NB4 (cell line): ENCODE measurements at regions not wholly inside any gene's neighbourhood (a gene's known extent, or its start where the extent isn't known, plus 50 kb on each side); places are given as distances from the start of the nearest gene placed in this dataset.

Source experiments
- MYC ChIP-seq: IDR thresholded peaks from 2 replicates; pipeline ENCODE4 v1.6.1; 2011; ENCODE audit warnings: low read depth, low read length
- TF ChIP-seq, protein P1 (sequence below): IDR thresholded peaks from one replicate; pipeline ENCODE4 v1.5.1; 2012; ENCODE audit warnings: low read depth, low read length

DNA sequence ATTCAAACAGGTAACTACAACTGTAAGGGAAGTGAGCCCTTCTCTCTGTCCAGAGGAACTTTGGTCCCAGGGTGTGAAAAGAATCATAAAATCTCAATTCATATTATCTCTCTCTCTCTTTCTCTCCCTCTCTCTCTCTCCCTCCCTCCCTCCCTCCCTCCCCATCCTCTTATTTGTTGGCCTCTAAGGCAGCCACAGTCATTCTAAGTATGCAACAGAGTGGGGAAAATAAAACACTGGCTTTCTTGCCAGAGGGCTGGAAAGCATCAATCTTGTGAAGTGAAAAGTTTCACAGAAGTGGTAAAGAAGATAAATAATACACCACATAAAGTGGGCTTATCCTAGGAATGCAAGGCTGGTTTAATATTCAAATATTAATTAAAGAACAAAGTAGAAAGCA lies 95.6 kb upstream of the KCNH7 start:
- TF ChIP-seq, protein P1, sequence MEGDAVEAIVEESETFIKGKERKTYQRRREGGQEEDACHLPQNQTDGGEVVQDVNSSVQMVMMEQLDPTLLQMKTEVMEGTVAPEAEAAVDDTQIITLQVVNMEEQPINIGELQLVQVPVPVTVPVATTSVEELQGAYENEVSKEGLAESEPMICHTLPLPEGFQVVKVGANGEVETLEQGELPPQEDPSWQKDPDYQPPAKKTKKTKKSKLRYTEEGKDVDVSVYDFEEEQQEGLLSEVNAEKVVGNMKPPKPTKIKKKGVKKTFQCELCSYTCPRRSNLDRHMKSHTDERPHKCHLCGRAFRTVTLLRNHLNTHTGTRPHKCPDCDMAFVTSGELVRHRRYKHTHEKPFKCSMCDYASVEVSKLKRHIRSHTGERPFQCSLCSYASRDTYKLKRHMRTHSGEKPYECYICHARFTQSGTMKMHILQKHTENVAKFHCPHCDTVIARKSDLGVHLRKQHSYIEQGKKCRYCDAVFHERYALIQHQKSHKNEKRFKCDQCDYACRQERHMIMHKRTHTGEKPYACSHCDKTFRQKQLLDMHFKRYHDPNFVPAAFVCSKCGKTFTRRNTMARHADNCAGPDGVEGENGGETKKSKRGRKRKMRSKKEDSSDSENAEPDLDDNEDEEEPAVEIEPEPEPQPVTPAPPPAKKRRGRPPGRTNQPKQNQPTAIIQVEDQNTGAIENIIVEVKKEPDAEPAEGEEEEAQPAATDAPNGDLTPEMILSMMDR = no peak
- TF ChIP-seq MYC = no peak
